Breast epithelium (tissue), 3 donors: ENCODE measurements at regions not wholly inside any gene's neighbourhood (a gene's known extent, or its start where the extent isn't known, plus 50 kb on each side); places are given as distances from the start of the nearest gene placed in this dataset.

Experiments used
- POLR2A ChIP-seq: fragments of 450-650 bp; IDR thresholded peaks from one replicate; pipeline ENCODE4 v1.6.1; 2016; ENCODE audit warnings: antibody characterized with exemption, mild to moderate bottlenecking, moderate library complexity
- POLR2AphosphoS5 ChIP-seq, 3 donors: sonication (generic); formaldehyde crosslinking; IDR thresholded peaks; one replicate each; pipeline ENCODE4 v1.6.1; 2017; ENCODE audit warnings: antibody characterized with exemption in 3 of 3
- TF ChIP-seq, protein P1 (sequence below), 3 donors: fragments of 450-650 bp; IDR thresholded peaks; one replicate each; pipeline ENCODE4 v1.5.1; 2016 to 2017; ENCODE audit warnings: antibody characterized with exemption in 3 of 3, mild to moderate bottlenecking in 3 of 3, moderate library complexity in 3 of 3

DNA sequence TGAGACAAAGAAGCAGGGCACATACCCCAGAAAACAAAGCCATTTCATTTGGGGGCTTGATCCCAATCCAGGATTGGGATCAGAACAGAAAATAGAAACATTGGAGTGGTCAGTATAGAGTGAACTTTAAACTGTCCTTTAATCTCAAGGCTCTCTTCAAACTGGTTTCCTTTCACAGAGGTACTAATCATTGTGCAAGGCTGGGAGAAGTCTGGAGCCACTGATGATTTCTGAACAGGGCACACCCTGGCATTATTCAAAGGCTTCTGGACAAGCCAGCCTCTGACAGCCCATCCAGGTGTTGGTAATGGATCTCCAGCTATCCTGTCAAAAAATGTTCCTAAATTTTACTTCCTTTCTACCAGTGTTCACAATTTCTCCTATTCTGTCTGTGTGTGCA is 244.5 kb downstream of the DDX3Y start:
- TF ChIP-seq, protein P1, sequence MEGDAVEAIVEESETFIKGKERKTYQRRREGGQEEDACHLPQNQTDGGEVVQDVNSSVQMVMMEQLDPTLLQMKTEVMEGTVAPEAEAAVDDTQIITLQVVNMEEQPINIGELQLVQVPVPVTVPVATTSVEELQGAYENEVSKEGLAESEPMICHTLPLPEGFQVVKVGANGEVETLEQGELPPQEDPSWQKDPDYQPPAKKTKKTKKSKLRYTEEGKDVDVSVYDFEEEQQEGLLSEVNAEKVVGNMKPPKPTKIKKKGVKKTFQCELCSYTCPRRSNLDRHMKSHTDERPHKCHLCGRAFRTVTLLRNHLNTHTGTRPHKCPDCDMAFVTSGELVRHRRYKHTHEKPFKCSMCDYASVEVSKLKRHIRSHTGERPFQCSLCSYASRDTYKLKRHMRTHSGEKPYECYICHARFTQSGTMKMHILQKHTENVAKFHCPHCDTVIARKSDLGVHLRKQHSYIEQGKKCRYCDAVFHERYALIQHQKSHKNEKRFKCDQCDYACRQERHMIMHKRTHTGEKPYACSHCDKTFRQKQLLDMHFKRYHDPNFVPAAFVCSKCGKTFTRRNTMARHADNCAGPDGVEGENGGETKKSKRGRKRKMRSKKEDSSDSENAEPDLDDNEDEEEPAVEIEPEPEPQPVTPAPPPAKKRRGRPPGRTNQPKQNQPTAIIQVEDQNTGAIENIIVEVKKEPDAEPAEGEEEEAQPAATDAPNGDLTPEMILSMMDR (IDR thresholded peaks at IDR 0.05): no peak
- TF ChIP-seq POLR2A: no peak
- no peak for TF ChIP-seq POLR2AphosphoS5 (IDR thresholded peaks at IDR 0.05)
